ENCODE measurements at regions not wholly inside any gene's neighbourhood (a gene's known extent, or its start where the extent isn't known, plus 50 kb on each side); places are given as distances from the start of the nearest gene placed in this dataset.

DNA sequence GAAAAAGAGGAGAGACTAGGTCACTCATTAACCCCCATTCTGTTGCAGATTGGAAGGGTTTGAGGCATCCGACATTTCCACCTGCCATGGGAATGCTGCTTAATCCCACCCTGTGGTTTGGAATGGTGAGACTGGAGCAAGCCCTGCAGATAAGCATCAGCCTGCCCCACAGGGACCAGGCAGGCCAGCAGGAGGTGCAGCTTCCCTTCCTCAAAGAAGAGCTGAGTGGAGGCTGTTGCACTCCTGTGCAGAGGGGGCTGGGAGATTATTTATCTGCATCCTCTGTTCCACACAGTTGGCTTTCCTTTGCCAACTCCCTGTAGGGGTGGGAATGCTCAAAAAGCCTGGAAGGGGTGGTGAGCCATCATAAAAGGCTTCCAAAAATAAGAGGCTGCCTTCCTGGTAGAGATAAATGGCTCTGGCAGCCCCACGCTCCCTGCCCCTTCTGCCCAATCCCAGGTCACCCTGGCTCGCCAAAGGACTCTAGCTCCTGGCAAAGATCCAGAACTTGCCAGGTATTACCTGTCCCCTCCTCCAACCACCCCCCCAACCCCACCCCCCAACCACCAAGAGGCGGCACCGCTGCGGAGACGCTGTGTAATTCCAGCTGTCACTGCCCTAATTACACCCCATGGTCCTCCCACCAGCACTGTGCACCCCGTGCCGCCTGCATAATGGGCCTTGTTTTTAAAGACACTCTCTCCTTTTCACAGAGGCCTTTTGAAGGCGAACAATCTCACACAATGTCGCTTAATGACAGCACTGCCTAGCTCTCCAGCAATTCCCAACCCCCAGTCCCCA lies 83.0 kb upstream of the ZC3H12A start:
- Histone ChIP-seq H3K36me3 (no peaks in the 10 kb centered on the region), H3K4me1 (ENCODE audit: insufficient read depth) (no peaks in the 10 kb centered on the region), H3K27ac (no peak overlapping the region), H3K9me3 (no peaks in the 10 kb centered on the region), H3K4me3 (no peak overlapping the region), H3K27me3 (no peaks in the 10 kb centered on the region)
- no peak for TF ChIP-seq POLR2A (IDR thresholded peaks at IDR 0.05)
- TF ChIP-seq, protein P1, sequence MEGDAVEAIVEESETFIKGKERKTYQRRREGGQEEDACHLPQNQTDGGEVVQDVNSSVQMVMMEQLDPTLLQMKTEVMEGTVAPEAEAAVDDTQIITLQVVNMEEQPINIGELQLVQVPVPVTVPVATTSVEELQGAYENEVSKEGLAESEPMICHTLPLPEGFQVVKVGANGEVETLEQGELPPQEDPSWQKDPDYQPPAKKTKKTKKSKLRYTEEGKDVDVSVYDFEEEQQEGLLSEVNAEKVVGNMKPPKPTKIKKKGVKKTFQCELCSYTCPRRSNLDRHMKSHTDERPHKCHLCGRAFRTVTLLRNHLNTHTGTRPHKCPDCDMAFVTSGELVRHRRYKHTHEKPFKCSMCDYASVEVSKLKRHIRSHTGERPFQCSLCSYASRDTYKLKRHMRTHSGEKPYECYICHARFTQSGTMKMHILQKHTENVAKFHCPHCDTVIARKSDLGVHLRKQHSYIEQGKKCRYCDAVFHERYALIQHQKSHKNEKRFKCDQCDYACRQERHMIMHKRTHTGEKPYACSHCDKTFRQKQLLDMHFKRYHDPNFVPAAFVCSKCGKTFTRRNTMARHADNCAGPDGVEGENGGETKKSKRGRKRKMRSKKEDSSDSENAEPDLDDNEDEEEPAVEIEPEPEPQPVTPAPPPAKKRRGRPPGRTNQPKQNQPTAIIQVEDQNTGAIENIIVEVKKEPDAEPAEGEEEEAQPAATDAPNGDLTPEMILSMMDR (IDR thresholded peaks at IDR 0.05): no peak
- TF ChIP-seq EP300 (IDR thresholded peaks at IDR 0.05): no peak
- 9 to 12% (median 10%) methylated on average over 11 of the region's 11 CpGs for WGBS, 3 donors
- no peak for DNase-seq
- intact Hi-C loops (cut with DNase I): no loop called here

DNA sequence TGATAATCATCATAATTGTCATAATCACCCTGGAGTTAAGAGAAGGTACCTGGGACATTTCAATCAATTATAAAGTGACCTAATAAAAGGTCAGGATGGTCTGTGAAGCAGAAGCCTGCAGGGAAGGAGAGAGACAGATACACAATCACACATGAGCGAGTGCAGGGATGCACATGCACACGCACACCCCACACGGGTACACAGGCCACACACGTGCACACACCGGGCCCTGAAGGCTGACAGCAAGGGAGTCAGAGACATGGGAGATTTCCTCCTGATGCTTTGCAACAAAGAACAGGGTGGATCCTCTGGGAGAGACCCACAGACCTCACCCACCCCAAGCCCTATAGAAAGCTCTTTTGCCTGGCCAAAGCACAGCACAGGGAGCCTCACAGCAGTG lies 82.3 kb upstream of the ZC3H12A start:
- DNase-seq: no peak
- H3K9me3 ChIP-seq: no peaks in the 10 kb centered on the region

DNA sequence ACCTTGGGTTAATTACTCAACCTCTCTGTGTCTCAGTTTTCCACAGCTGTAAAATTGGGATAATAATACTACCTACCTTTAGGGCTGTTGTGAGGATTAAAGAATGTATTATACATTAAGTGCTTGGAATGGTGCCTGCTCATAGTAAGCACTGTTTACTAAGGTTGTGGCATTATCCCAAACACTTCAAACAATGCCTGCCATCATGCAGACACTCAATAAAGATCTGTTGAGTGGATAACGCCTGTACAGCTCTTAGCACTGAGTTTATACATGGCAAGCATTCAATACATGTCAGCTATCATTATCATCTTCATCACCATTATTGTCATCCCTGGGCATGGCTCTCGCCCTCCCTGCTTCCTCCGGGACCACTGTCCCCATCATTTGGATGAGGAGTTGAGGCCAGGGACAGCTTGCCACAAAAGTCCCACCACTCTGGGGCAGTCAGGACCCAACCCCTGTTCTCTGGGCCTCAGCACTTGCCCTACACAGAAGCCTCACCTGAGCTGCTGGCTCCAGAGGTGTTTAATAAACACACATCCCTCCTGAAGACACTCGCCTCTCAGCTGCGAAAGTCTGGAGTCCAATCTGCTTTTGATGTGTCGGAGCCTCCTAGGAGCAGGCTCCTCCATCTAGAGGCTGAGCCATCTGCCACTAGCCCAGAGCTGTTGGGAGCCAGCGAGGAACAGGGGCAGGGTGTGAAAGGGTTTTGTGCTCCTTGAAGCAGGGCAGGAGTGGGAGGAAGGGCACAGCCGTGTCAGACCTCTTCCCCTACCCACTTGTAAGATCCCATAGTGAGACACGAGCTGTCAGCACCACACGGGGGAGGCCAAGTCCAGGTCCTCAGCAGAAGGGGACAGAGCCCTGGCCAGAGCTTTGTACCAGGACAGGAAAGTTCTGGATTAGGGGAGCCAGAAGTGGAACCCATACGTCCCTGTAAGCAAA lies 80.9 kb upstream of the ZC3H12A start:
- Histone ChIP-seq H3K36me3 (no peaks in the 10 kb centered on the region), H3K4me1 (ENCODE audit: insufficient read depth) (no peaks in the 10 kb centered on the region), H3K9me3 (no peaks in the 10 kb centered on the region), H3K4me3 (no peak overlapping the region), H3K27ac (no peak overlapping the region), H3K27me3 (no peaks in the 10 kb centered on the region)
- no peak for TF ChIP-seq POLR2A (IDR thresholded peaks at IDR 0.05)
- TF ChIP-seq, protein P1 (IDR thresholded peaks at IDR 0.05): no peak
- DNase-seq: no peak
- intact Hi-C loops (cut with DNase I): no loop called here
- 33 to 40% (median 36%) methylated on average over 11 of the region's 11 CpGs for WGBS, 3 donors

More for the DNA sequence above, 82.3 kb upstream of the ZC3H12A start:
- no peaks in the 10 kb centered on the region for H3K4me1 ChIP-seq (ENCODE audit: insufficient read depth)
- H3K27ac ChIP-seq: no peak overlapping the region
- no peaks in the 10 kb centered on the region for H3K36me3 ChIP-seq
- 33 to 58% (median 39%) methylated on average over 5 of the region's 5 CpGs for WGBS, 3 donors
- TF ChIP-seq, protein P1 (IDR thresholded peaks at IDR 0.05): no peak
- no peak for TF ChIP-seq POLR2A (IDR thresholded peaks at IDR 0.05)
- TF ChIP-seq EP300 (IDR thresholded peaks at IDR 0.05): no peak
- no peaks in the 10 kb centered on the region for H3K27me3 ChIP-seq
- intact Hi-C loops (cut with DNase I): no loop called here
- no peak overlapping the region for H3K4me3 ChIP-seq

DNA sequence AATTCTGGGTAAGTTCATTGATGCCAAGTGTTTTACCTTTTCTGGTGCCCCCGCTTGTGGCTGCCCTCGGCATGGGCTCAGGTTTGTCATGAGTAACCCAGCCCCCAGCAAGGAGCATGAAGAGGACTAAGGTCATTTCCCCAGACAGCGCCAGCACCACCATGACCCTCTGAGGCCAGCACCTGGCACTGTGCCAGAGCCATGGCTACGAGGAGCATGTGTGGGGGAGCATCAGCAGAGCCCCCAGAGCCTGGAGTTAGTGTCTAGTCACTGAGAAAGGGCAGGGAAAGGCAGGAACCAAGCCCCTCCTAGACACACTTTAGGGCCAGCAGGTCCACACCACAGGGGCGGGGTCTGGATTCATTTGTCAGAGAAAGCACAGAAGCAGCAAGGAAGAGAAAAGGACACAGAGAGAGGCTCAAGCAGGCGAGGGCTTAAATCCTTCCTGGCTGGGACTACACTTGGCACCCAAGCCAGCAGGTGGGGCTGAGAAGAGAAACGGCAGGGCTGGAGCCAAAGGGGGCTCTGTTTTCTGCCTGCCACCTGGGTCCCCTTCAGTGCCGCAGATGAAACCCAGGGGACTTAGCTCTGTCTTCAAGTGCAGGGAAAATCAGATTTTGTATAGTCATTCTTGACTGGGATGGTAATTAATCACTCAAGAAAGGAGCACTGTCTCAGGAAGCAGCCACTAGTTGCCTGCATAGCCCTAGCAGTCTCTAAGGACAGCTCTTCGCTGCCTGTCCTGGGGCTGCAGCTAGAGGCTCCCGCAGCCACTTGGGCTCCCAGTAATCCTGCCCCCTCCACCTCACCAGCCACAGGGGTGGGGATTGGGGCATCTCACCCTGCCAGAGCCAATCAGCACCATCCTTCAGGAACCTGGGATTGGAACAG lies 79.6 kb upstream of the ZC3H12A start:
- intact Hi-C loops (cut with DNase I): no loop called here
- TF ChIP-seq POLR2A (IDR thresholded peaks at IDR 0.05) (no peak), EP300 (IDR thresholded peaks at IDR 0.05) (no peak)
- TF ChIP-seq, protein P1 (IDR thresholded peaks at IDR 0.05): no peak
- 21 to 27% (median 22%) methylated on average over 10 of the region's 10 CpGs for WGBS, 3 donors
- Histone ChIP-seq H3K4me1 (ENCODE audit: insufficient read depth) (no peaks in the 10 kb centered on the region), H3K27me3 (no peaks in the 10 kb centered on the region), H3K27ac (no peak overlapping the region), H3K36me3 (no peaks in the 10 kb centered on the region), H3K9me3 (no peaks in the 10 kb centered on the region), H3K4me3 (no peak overlapping the region)
- no peak for DNase-seq
